ENCODE measurements at regions not wholly inside any gene's neighbourhood (a gene's known extent, or its start where the extent isn't known, plus 50 kb on each side); places are given as distances from the start of the nearest gene placed in this dataset.
"Not testable (repeated sequence)": the region's sequence is repeated elsewhere in the genome, so short reads cannot be mapped to it uniquely, and the experiment has no call there.

GRCh38 chr4:114334363-114334762, 264.2 kb upstream of the UGT8 start:
- H3K23me2 ChIP-seq (ENCODE audit: low read depth, low read length); POLR2A ChIA-PET (ENCODE audit: partially characterized antibody); H3K4me1 ChIP-seq (replicated peaks in 1 of 4; ENCODE audit: control insufficient read depth in 3 of 4, insufficient read depth in 4 of 4, low read length in 3 of 4); H3K56ac ChIP-seq (replicated peaks; ENCODE audit: insufficient read length, low read depth, low read length); H3K27me3 ChIP-seq (replicated peaks in 1 of 4; ENCODE audit: control insufficient read depth in 3 of 4, extremely low read depth in 1 of 4, insufficient read depth in 3 of 4, low read length in 3 of 4); H2AK5ac ChIP-seq (ENCODE audit: low read depth, low read length); H3K9me3 ChIP-seq (ENCODE audit: insufficient read depth in 2 of 2, low read depth in 1 of 2, low read length in 1 of 2); H2AFZ ChIP-seq (ENCODE audit: low read length); H3K4ac ChIP-seq (replicated peaks; ENCODE audit: insufficient read length, low read depth, low read length); CTCF ChIA-PET (ENCODE audit: partially characterized antibody); H3K9ac ChIP-seq (replicated peaks in 1 of 4; ENCODE audit: extremely low read depth in 1 of 4, low read depth in 3 of 4, low read length in 3 of 4); H4K20me1 ChIP-seq (replicated peaks in 1 of 2; ENCODE audit: control insufficient read depth in 1 of 2, insufficient read depth in 2 of 2, low read length in 2 of 2); H2BK12ac ChIP-seq (ENCODE audit: low read depth, low read length); H3K18ac ChIP-seq (ENCODE audit: extremely low read depth, low read length); H3K27ac ChIP-seq (ENCODE audit: low read depth, low read length); H3K14ac ChIP-seq (ENCODE audit: insufficient read length); H2BK5ac ChIP-seq (ENCODE audit: low read depth, low read length); H3K79me1 ChIP-seq (ENCODE audit: low read depth, low read length); H3K23ac ChIP-seq (ENCODE audit: insufficient read length); H4K5ac ChIP-seq (ENCODE audit: insufficient read length, low read depth, low read length); H4K8ac ChIP-seq (ENCODE audit: extremely low read depth, insufficient read depth, low read length); H3K79me2 ChIP-seq (ENCODE audit: control insufficient read depth in 1 of 2, insufficient read depth in 2 of 2, low read length in 2 of 2); H2BK15ac ChIP-seq (ENCODE audit: low read length); FAIRE-seq; H3K4me2 ChIP-seq (ENCODE audit: insufficient read depth in 1 of 2, low read depth in 2 of 2, low read length in 2 of 2); DNase-seq (ENCODE audit: low read depth in 1 of 2, low spot score in 2 of 2); H3K4me3 ChIP-seq (ENCODE audit: extremely low read depth in 1 of 4, insufficient read depth in 2 of 4, low read depth in 3 of 4, low read length in 4 of 4); H2BK20ac ChIP-seq (ENCODE audit: low read length); H2BK120ac ChIP-seq (replicated peaks; ENCODE audit: low read depth, low read length); H3K36me3 ChIP-seq (ENCODE audit: control insufficient read depth in 2 of 4, insufficient read depth in 4 of 4, low read length in 3 of 4); H4K91ac ChIP-seq (replicated peaks; ENCODE audit: insufficient read length, low read length): not testable (repeated sequence)

Data from H1 (cell line).